Liver (tissue), 8 donors: ENCODE measurements at regions not wholly inside any gene's neighbourhood (a gene's known extent, or its start where the extent isn't known, plus 50 kb on each side); places are given as distances from the start of the nearest gene placed in this dataset.

Source experiments
- DNase-seq: peaks from one replicate; pipeline ENCODE4 v3.0.0-alpha.2; 2017; ENCODE audit warnings: low spot score
- H3K27ac ChIP-seq, 2 donors: one replicate each; pipeline ENCODE4 v1.7.0; 2013; ENCODE audit warnings: inconsistent platforms in 2 of 2, low read length in 2 of 2, control low read depth in 1 of 2, low read depth in 1 of 2, mild to moderate bottlenecking in 1 of 2
- H3K27me3 ChIP-seq, 4 donors: one replicate each; pipeline versions ENCODE4 v1.6.1 to v1.7.0; 2013; ENCODE audit warnings: low read length in 3 of 4, inconsistent platforms in 1 of 4, mild to moderate bottlenecking in 1 of 4, moderate library complexity in 1 of 4; ENCODE audit not compliant: control insufficient read depth in 4 of 4, insufficient read depth in 4 of 4
- H3K36me3 ChIP-seq, 4 donors: one replicate each; pipeline versions ENCODE4 v1.6.1 to v1.7.0; 2013; ENCODE audit warnings: low read length in 3 of 4, mild to moderate bottlenecking in 3 of 4, low read depth in 1 of 4, moderate library complexity in 1 of 4; ENCODE audit not compliant: control insufficient read depth in 4 of 4, insufficient read depth in 3 of 4
- H3K4me1 ChIP-seq, 4 donors: one replicate each; pipeline versions ENCODE4 v1.6.1 to v1.7.0; 2013; ENCODE audit warnings: low read length in 3 of 4, mild to moderate bottlenecking in 3 of 4, moderate library complexity in 1 of 4; ENCODE audit not compliant: control insufficient read depth in 4 of 4, insufficient read depth in 4 of 4
- H3K4me3 ChIP-seq, 3 donors: one replicate each; pipeline versions ENCODE4 v1.6.1 to v1.7.0; 2013; ENCODE audit warnings: low read length in 3 of 3, control low read depth in 1 of 3, low read depth in 1 of 3, mild to moderate bottlenecking in 1 of 3
- H3K9ac ChIP-seq, 2 donors: one replicate each; pipeline ENCODE4 v1.7.0; 2013; ENCODE audit warnings: low read length in 2 of 2, mild to moderate bottlenecking in 2 of 2, moderate library complexity in 2 of 2, control low read depth in 1 of 2, low read depth in 1 of 2
- H3K9me3 ChIP-seq, 4 donors: one replicate each; pipeline versions ENCODE4 v1.6.1 to v1.7.0; 2013; ENCODE audit warnings: low read length in 3 of 4; ENCODE audit not compliant: control insufficient read depth in 4 of 4
- CTCF ChIP-seq: fragments of 150-350 bp; IDR thresholded peaks from 2 replicates; pipeline ENCODE4 v1.5.1; 2017; ENCODE audit warnings: improper control_type of control experiment, low read depth, low read length; ENCODE audit not compliant: missing input control
- EGR1 ChIP-seq, 2 donors: IDR thresholded peaks; 2 replicates each; pipeline ENCODE4 v1.6.1; 2016 to 2018; ENCODE audit warnings: antibody characterized with exemption in 2 of 2, low read depth in 2 of 2
- FOXA2 ChIP-seq: IDR thresholded peaks from 2 replicates; pipeline ENCODE4 v1.6.1; 2016; ENCODE audit warnings: antibody characterized with exemption
- HNF4A ChIP-seq, 2 donors: conservative IDR thresholded peaks; 2 replicates each; pipeline ENCODE4 v1.6.1; 2016; ENCODE audit warnings: antibody characterized with exemption in 2 of 2, mild to moderate bottlenecking in 2 of 2
- RAD21 ChIP-seq, 2 donors: IDR thresholded peaks; 2 replicates each; pipeline ENCODE4 v1.6.1; 2016; ENCODE audit warnings: antibody characterized with exemption in 2 of 2, mild to moderate bottlenecking in 2 of 2
- SP1 ChIP-seq: IDR thresholded peaks from 2 replicates; pipeline ENCODE4 v1.6.1; 2018; ENCODE audit warnings: antibody characterized with exemption, mild to moderate bottlenecking
- TAF1 ChIP-seq: conservative IDR thresholded peaks from 2 replicates; pipeline ENCODE4 v1.6.1; 2016; ENCODE audit warnings: antibody characterized with exemption, mild to moderate bottlenecking
- YY1 ChIP-seq: IDR thresholded peaks from 2 replicates; pipeline ENCODE4 v1.6.1; 2016; ENCODE audit warnings: antibody characterized with exemption, mild to moderate bottlenecking
- WGBS: extraction: QIAGEN DNeasy Blood & Tissue Kit; methylation state at CpG from one replicate; pipeline ENCODE4 v1.1.7; 2013; 5-methylcytosine and 5-hydroxymethylcytosine counted together
- TF ChIP-seq, protein P1 (sequence below): IDR thresholded peaks from 2 replicates; pipeline ENCODE4 v1.6.1; 2016; ENCODE audit warnings: antibody characterized with exemption
- TF ChIP-seq, protein P2 (sequence below): IDR thresholded peaks from 2 replicates; pipeline ENCODE4 v1.6.1; 2016; ENCODE audit warnings: antibody characterized with exemption
- TF ChIP-seq, protein P3 (sequence below): IDR thresholded peaks from 2 replicates; pipeline ENCODE4 v1.6.1; 2016; ENCODE audit warnings: antibody characterized with exemption
- donor health status: healthy.
- donor health status: healthy.
- donor health status: healthy.
- donor health status: healthy.
- donor health status: healthy.

- TF ChIP-seq, protein P1, sequence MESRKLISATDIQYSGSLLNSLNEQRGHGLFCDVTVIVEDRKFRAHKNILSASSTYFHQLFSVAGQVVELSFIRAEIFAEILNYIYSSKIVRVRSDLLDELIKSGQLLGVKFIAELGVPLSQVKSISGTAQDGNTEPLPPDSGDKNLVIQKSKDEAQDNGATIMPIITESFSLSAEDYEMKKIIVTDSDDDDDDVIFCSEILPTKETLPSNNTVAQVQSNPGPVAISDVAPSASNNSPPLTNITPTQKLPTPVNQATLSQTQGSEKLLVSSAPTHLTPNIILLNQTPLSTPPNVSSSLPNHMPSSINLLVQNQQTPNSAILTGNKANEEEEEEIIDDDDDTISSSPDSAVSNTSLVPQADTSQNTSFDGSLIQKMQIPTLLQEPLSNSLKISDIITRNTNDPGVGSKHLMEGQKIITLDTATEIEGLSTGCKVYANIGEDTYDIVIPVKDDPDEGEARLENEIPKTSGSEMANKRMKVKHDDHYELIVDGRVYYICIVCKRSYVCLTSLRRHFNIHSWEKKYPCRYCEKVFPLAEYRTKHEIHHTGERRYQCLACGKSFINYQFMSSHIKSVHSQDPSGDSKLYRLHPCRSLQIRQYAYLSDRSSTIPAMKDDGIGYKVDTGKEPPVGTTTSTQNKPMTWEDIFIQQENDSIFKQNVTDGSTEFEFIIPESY, result no peak
- TF ChIP-seq CTCF (no peak), SP1 (no peak), EGR1 (IDR thresholded peaks at IDR 0.05; ENCODE audit: low read depth in 2 of 2) (no peak)
Measured at GRCh38 chr18:25423760-25424159, 71.8 kb upstream of the ZNF521 start (continued).

DNA sequence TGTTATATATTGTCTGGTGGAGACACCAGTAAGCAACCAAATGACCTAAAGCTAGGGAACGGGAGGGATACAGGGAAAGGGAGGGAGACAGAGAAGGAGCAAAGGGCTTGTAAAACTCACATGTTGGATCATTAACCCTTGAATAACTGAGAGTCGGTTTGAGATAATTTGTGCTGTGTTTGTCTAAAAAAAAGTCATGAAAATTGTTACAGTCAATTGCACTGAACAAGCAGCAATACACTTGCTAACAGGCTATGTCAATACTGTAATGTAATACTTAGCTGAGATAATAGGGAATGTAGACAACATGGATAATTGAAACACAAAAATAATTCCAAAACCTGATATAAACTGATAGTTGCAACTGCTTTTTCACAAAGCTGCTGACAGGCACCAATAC is 71.3 kb upstream of the ZNF521 start:
- no peak for DNase-seq
- H3K27me3 ChIP-seq, result peaks cover 0 to 2% (median 0%) of the 10 kb centered on the region in 4 donors
- no peaks in the 10 kb centered on the region for H3K36me3 ChIP-seq
- H3K9me3 ChIP-seq, result peaks cover 0 to 5% (median 0%) of the 10 kb centered on the region in 4 donors
- 32% methylated on average over 2 of the region's 2 CpGs for WGBS
- H3K27ac ChIP-seq, result no peak overlapping the region
- H3K4me1 ChIP-seq, result no peaks in the 10 kb centered on the region
- no peak overlapping the region for H3K9ac ChIP-seq
- no peak for TF ChIP-seq RAD21 (IDR thresholded peaks at IDR 0.05)
- TF ChIP-seq CTCF, result no peak
- no peak for TF ChIP-seq SP1
- TF ChIP-seq, protein P1, result no peak
- no peak for TF ChIP-seq FOXA2
- TF ChIP-seq HNF4A (conservative IDR thresholded peaks at IDR 0.05), result no peak
- no peak for TF ChIP-seq EGR1 (IDR thresholded peaks at IDR 0.05; ENCODE audit: low read depth in 2 of 2)
- TF ChIP-seq YY1, result no peak
- TF ChIP-seq TAF1, result no peak
- TF ChIP-seq, protein P2, sequence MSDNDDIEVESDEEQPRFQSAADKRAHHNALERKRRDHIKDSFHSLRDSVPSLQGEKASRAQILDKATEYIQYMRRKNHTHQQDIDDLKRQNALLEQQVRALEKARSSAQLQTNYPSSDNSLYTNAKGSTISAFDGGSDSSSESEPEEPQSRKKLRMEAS, result no peak
- TF ChIP-seq, protein P3, sequence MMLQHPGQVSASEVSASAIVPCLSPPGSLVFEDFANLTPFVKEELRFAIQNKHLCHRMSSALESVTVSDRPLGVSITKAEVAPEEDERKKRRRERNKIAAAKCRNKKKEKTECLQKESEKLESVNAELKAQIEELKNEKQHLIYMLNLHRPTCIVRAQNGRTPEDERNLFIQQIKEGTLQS, result no peak
- no peak overlapping the region for H3K4me3 ChIP-seq
